ENCODE measurements at regions not wholly inside any gene's neighbourhood (a gene's known extent, or its start where the extent isn't known, plus 50 kb on each side); places are given as distances from the start of the nearest gene placed in this dataset.

DNA sequence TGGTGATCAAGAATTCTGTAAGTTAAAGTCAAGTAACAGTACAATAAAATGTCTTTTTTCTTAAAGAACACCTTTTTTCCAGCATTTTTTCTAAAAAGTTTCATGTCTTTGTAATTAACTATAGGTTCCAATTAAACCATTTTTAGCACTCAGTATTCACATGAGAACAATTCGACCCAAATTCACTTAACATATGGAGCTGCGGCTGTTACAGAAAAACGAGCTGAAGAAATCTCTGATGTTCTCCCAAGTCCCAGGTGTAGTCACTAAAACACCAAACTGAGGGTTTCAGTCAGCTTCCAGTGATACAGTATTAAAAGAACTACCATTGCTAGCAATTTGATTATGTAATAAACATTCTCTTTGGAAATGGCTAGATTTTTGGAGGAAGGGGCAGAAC is 117.6 kb downstream of the TNFSF13B start:
- ChIA-PET POLR2A (no interaction called here), CTCF (ENCODE audit: low intra/inter-chr PET ratio, low total read pairs) (no interaction called here)
- ATAC-seq (no peak), FAIRE-seq (no peak), DNase-seq (ENCODE audit: low spot score) (no peak)
- Histone ChIP-seq H3K36me3 (replicated peaks in 1 of 2; ENCODE audit: control insufficient read depth in 1 of 2, insufficient read depth in 2 of 2, low read length in 2 of 2) (no peaks in the 10 kb centered on the region), H3K27me3 (ENCODE audit: control insufficient read depth in 1 of 2, insufficient read depth in 2 of 2, low read length in 2 of 2) (no peaks in the 10 kb centered on the region), H3K79me2 (ENCODE audit: insufficient read depth, low read length) (no peaks in the 10 kb centered on the region), H3K4me1 (ENCODE audit: insufficient read depth, low read length) (no peaks in the 10 kb centered on the region), H4K20me1 (ENCODE audit: insufficient read depth, low read length) (no peaks in the 10 kb centered on the region), H3K4me2 (ENCODE audit: low read depth, low read length) (no peak overlapping the region), H3K4me3 (replicated peaks in 1 of 3; ENCODE audit: insufficient read depth in 1 of 3, low read depth in 2 of 3, low read length in 3 of 3) (no peak overlapping the region), H3K9me3 (ENCODE audit: low read length) (no peaks in the 10 kb centered on the region), H3K27ac (ENCODE audit: extremely low read length, insufficient read depth, low read length) (no peak overlapping the region), H2AFZ (ENCODE audit: low read length) (no peak overlapping the region), H3K9ac (ENCODE audit: insufficient read depth, low read depth, low read length) (no peak overlapping the region)
- intact Hi-C loops (cut with micrococcal nuclease; ENCODE audit: unreplicated experiment) = no loop called here
- in situ Hi-C loops (cut with HindIII; ENCODE audit: extremely low pct_ligation_motif_present, low pct_unique_long_range_greater_than_20kb) = no loop called here
- no TSS peak for BruUV-seq (replicated peaks)
- WGBS (ENCODE audit: low lambda C conversion rate) = 16% methylated on average over 3 of the region's 3 CpGs
- TF ChIP-seq ZNF138 (CRISPR knock-in tag; IDR thresholded peaks at IDR 0.05; ENCODE audit: low read depth) = no peak
- TF ChIP-seq SNAPC4 (CRISPR knock-in tag; IDR thresholded peaks at IDR 0.05) = no peak
- no peak for TF ChIP-seq ZNF724P (CRISPR knock-in tag; IDR thresholded peaks at IDR 0.05; ENCODE audit: borderline replicate concordance)
- TF ChIP-seq GABPA (IDR thresholded peaks at IDR 0.05; ENCODE audit: low read depth, low read length) = no peak
- TF ChIP-seq GABPA (CRISPR knock-in tag; IDR thresholded peaks at IDR 0.05; ENCODE audit: low read depth) = no peak
- TF ChIP-seq TBX2 (CRISPR knock-in tag; IDR thresholded peaks at IDR 0.05; ENCODE audit: borderline replicate concordance) = no peak
- no peak for TF ChIP-seq BRD4 (CRISPR knock-in tag; IDR thresholded peaks at IDR 0.05)
- TF ChIP-seq ZNF251 (CRISPR knock-in tag; IDR thresholded peaks at IDR 0.05) = no peak
- TF ChIP-seq FOXC1 (CRISPR knock-in tag; IDR thresholded peaks at IDR 0.05; ENCODE audit: borderline replicate concordance) = no peak
- TF ChIP-seq HNRNPK (IDR thresholded peaks at IDR 0.05; ENCODE audit: low read depth, low read length, poor library complexity, severe bottlenecking) = no peak
- no peak for TF ChIP-seq CCDC6 (CRISPR knock-in tag; IDR thresholded peaks at IDR 0.05)
- TF ChIP-seq MEIS1 (CRISPR knock-in tag; IDR thresholded peaks at IDR 0.05; ENCODE audit: borderline replicate concordance) = no peak
- TF ChIP-seq, protein P1, sequence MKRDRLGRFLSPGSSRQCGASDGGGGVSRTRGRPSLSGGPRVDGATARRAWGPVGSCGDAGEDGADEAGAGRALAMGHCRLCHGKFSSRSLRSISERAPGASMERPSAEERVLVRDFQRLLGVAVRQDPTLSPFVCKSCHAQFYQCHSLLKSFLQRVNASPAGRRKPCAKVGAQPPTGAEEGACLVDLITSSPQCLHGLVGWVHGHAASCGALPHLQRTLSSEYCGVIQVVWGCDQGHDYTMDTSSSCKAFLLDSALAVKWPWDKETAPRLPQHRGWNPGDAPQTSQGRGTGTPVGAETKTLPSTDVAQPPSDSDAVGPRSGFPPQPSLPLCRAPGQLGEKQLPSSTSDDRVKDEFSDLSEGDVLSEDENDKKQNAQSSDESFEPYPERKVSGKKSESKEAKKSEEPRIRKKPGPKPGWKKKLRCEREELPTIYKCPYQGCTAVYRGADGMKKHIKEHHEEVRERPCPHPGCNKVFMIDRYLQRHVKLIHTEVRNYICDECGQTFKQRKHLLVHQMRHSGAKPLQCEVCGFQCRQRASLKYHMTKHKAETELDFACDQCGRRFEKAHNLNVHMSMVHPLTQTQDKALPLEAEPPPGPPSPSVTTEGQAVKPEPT (CRISPR knock-in tag; IDR thresholded peaks at IDR 0.05; ENCODE audit: low read depth) = no peak
- no peak for TF ChIP-seq ZNF33A (CRISPR knock-in tag; IDR thresholded peaks at IDR 0.05; ENCODE audit: borderline replicate concordance)
- no peak for TF ChIP-seq PRMT3 (CRISPR knock-in tag; IDR thresholded peaks at IDR 0.05; ENCODE audit: borderline replicate concordance, low read depth)
- no peak for TF ChIP-seq ZNF101 (CRISPR knock-in tag; IDR thresholded peaks at IDR 0.05; ENCODE audit: borderline replicate concordance, low read depth)
